ENCODE measurements at regions not wholly inside any gene's neighbourhood (a gene's known extent, or its start where the extent isn't known, plus 50 kb on each side); places are given as distances from the start of the nearest gene placed in this dataset.
"Not testable (repeated sequence)": the region's sequence is repeated elsewhere in the genome, so short reads cannot be mapped to it uniquely, and the experiment has no call there.

DNA sequence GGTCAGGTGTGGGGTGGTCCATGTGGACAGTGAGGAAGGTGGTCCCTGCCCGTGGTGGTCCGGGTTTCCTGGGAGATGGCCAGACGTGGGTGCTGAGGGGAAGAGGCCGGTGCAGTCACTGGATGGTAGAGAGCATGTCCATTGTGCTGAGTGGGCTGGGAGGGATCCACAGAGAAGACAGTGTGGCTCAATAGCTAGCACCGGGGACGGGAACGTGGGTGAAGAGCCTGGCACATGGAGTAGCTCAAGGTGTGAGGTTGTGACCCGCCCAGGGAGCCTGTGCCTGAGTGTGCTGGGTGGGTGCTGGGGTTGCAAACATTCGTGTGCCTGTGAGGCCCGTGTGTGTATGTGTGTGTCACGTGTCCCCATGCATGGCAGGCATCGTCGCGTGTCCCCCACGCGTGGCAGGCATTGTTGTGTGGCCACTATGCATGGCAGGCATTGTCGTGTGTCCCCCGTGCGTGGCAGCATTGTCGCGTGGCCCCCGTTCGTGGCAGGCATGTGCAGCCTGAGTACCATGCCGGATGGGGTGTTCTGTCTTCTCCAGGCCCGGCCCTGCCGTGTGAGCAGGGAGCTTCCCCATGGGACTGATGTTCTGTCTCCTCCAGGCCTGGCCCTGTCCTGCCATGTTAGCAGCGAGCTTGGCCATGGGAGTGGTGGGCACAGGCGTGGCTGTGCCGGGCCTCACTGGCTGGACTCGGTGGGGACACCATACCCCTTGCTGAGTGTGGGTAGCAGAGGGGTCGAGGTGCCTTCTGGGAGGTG is 205.0 kb downstream of the TMEM121 start:
- DNase-seq (ENCODE audit: low spot score in 2 of 2); H3K4me1 ChIP-seq; intact Hi-C loops (cut with DNase I); H3K27ac ChIP-seq; H3K4me3 ChIP-seq; H3K9me3 ChIP-seq; H3K27me3 ChIP-seq; H3K36me3 ChIP-seq: not testable (repeated sequence)

GRCh38 chr14:105733081-105734065 is 207.0 kb downstream of the TMEM121 start:
- no peak for DNase-seq (ENCODE audit: low spot score in 2 of 2)
- no peak for TF ChIP-seq CTCF (IDR thresholded peaks at IDR 0.05)
- Histone ChIP-seq H3K9me3 (no peaks in the 10 kb centered on the region), H3K4me1 (no peaks in the 10 kb centered on the region), H3K27me3 (no peaks in the 10 kb centered on the region), H3K4me3 (no peak overlapping the region), H3K27ac (no peak overlapping the region), H3K36me3 (no peaks in the 10 kb centered on the region)
- intact Hi-C loops (cut with DNase I): no loop called here

DNA sequence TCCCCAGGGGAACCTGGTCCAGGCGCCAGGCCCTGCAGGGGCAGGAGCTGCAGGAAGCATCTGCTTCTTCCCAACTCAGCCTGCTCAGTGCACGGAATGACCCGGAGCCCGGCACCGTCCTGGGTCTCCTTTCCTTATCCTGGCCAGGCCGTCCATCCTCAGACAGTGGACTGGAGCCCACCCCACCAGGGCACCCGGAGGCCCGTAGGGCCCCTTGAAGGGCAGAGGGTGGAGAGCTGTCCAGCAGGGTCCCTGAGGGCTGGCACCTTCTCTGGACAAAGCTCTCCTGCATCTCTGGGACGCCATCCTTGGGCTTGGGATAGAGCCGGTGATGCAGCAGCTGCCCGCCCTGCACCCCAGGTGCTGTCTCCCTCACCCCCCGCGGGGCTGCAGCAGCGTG is 207.9 kb downstream of the TMEM121 start:
- DNase-seq (ENCODE audit: low spot score in 2 of 2); H3K36me3 ChIP-seq; H3K9me3 ChIP-seq; H3K4me3 ChIP-seq; H3K4me1 ChIP-seq; H3K27ac ChIP-seq; H3K27me3 ChIP-seq; intact Hi-C loops (cut with DNase I): not testable (repeated sequence)

- H3K27ac ChIP-seq; DNase-seq (ENCODE audit: low spot score in 2 of 2); H3K27me3 ChIP-seq; H3K4me1 ChIP-seq; H3K36me3 ChIP-seq; intact Hi-C loops (cut with DNase I); H3K9me3 ChIP-seq; H3K4me3 ChIP-seq: not testable (repeated sequence)
These were observed 209.9 kb downstream of the TMEM121 start for GRCh38 chr14:105736331-105736730.

DNA sequence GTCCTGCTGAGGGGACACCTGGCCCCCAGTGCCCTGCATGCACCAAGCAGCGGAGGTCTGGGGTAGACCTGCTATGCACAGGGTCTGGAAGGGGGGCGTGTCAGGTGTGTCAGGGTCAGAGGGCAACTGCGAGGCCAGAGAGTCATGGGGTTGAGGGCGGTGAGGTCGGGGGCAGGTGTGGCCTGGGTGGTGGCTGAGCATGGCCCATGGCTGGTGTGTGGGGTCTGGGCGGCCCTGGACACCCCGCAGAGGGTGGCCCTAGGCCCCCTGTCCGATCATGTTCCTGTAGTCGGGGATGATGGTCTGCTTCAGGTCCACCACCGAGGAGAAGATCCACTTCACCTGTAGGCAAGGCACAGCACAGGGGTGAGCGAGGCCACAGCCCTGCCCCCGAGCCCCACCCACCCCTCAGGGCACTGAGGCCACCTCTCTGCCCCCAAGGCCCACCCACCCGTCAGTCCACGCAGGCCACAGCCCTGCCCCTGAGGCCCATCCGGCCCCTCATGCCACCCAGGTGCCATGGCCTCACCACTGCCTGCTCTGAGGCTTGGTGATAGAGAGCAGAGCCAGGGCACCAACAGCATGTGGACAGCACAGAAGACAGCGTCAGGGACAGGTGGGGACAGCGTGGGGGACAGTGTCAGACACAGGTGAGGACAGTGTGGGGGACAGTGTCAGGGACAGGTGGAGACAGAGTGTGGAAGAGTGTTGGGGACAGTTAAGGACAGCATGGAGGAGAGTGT is 211.3 kb downstream of the TMEM121 start:
- Histone ChIP-seq H3K4me3 (no peak overlapping the region), H3K4me1 (no peaks in the 10 kb centered on the region), H3K27me3 (no peaks in the 10 kb centered on the region), H3K9me3 (no peaks in the 10 kb centered on the region), H3K27ac (no peak overlapping the region), H3K36me3 (no peaks in the 10 kb centered on the region)
- no peak for TF ChIP-seq CTCF (IDR thresholded peaks at IDR 0.05)
- no peak for DNase-seq (ENCODE audit: low spot score in 2 of 2)
- intact Hi-C loops (cut with DNase I): no loop called here

DNA sequence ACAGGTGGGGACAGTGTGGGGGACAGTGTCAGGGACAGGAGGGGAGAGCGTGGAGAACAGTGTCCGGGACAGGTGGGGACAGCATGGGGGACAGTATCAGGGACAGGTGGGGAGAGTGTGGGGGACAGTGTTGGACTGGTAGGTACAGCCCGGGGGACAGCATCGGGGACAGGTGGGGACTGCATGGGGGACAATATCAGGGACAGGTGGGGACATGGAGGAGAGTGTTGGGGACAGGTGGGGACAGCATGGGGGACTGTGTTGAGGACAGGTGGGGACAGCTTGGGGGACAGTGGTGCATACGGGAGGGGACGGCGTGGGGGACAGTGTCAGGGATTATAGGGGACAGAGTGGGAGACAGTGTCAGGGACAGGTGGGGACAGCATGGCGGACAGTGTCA is 212.3 kb downstream of the TMEM121 start:
- no peak for DNase-seq (ENCODE audit: low spot score in 2 of 2)
- Histone ChIP-seq H3K27ac (no peak overlapping the region), H3K4me3 (no peak overlapping the region), H3K36me3 (no peaks in the 10 kb centered on the region), H3K9me3 (no peaks in the 10 kb centered on the region), H3K27me3 (no peaks in the 10 kb centered on the region), H3K4me1 (no peaks in the 10 kb centered on the region)
- intact Hi-C loops (cut with DNase I): no loop called here
- TF ChIP-seq CTCF (IDR thresholded peaks at IDR 0.05): no peak

Measured in ascending aorta (tissue), 2 donors.